LNCAP (cell line): ENCODE measurements at regions not wholly inside any gene's neighbourhood (a gene's known extent, or its start where the extent isn't known, plus 50 kb on each side); places are given as distances from the start of the nearest gene placed in this dataset.

Source experiments
- CTCF ChIP-seq: fragments of 450-650 bp; IDR thresholded peaks from 2 replicates; pipeline ENCODE4 v1.5.1; 2017; ENCODE audit warnings: mild to moderate bottlenecking

DNA sequence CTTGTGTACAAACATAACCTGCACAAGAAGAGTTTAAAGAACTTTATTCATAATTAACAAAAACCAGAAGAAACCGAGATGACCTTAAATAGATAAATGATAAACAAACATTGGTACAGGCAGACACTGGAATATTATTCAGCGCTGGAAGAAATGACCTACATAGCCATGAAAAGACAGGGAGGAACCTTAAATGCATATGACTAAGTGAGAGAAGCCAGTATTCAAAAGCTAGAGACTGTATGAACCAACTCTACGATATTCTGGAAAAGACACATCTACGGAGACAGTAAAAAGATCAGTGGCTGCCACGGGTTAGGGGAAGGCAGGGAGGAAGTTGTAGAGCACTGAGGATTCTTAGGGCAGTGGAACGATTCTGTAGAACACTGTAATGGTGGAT, 333.8 kb upstream of the AKR1E2 start:
- no peak for TF ChIP-seq CTCF

- TF ChIP-seq CTCF: no peak
These were observed 337.1 kb upstream of the AKR1E2 start for GRCh38 chr10:4488904-4489303.

- no peak for TF ChIP-seq CTCF
These were observed 340.4 kb upstream of the AKR1E2 start for GRCh38 chr10:4485636-4486035.

DNA sequence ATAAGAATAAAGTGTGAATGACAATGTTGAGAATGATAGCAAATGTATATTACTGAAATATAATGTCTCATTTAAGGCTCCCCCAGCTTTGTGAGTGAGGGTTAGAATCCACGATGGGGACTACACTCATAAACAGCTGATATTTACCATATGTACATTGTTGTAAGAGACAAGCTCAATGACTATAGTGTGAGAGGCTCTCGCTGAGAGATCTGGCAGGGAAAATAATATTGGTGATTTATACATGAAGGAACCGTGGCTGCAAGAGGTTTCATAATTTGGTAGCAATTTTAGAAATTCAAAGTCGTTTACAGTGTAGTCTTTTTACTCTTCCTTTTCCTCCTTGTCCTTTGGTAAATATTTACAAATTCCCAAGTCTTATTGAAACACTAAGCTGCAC, 342.2 kb upstream of the AKR1E2 start:
- TF ChIP-seq CTCF: no peak

- TF ChIP-seq CTCF: no peak
These were observed 343.3 kb upstream of the AKR1E2 start for GRCh38 chr10:4482659-4483058.

- no peak for TF ChIP-seq CTCF
These were observed 344.8 kb upstream of the AKR1E2 start for GRCh38 chr10:4481192-4481591.

- TF ChIP-seq CTCF: no peak
These were observed 346.7 kb upstream of the AKR1E2 start for GRCh38 chr10:4479342-4479741.

GRCh38 chr10:4477664-4478063, 348.3 kb upstream of the AKR1E2 start:
- TF ChIP-seq CTCF: no peak
